ENCODE measurements at regions not wholly inside any gene's neighbourhood (a gene's known extent, or its start where the extent isn't known, plus 50 kb on each side); places are given as distances from the start of the nearest gene placed in this dataset.

GRCh38 chr13:58574791-58575190, 943.2 kb downstream of the PCDH17 start:
- TF ChIP-seq GATA2 (IDR thresholded peaks at IDR 0.05; ENCODE audit: low read depth, low read length) (no peak), GATA3 (IDR thresholded peaks at IDR 0.05; ENCODE audit: low read depth, low read length) (no peak)

All from SH-SY5Y (cell line).